Spinal cord (tissue), 9 donors: ENCODE measurements at regions not wholly inside any gene's neighbourhood (a gene's known extent, or its start where the extent isn't known, plus 50 kb on each side); places are given as distances from the start of the nearest gene placed in this dataset.

ENCODE experiments used
- DNase-seq, 6 donors: peaks; one replicate each; pipeline versions ENCODE4 v3.0.0 to v3.0.0-alpha.2; 2013 to 2015; ENCODE audit warnings: low spot score in 6 of 6, low read depth in 4 of 6
- H3K27ac ChIP-seq: one replicate; pipeline ENCODE4 v1.5.1; 2013; ENCODE audit warnings: low read depth, low read length, control low read depth
- H3K27me3 ChIP-seq: one replicate; pipeline ENCODE4 v1.6.1; 2013; ENCODE audit warnings: low read length; ENCODE audit not compliant: control insufficient read depth, insufficient read depth
- H3K36me3 ChIP-seq: one replicate; pipeline ENCODE4 v1.6.1; 2013; ENCODE audit warnings: low read length; ENCODE audit not compliant: control insufficient read depth, insufficient read depth
- H3K4me1 ChIP-seq: one replicate; pipeline ENCODE4 v1.6.1; 2013; ENCODE audit warnings: low read length; ENCODE audit not compliant: control insufficient read depth, insufficient read depth
- H3K4me3 ChIP-seq: one replicate; pipeline ENCODE4 v1.5.1; 2013; ENCODE audit warnings: low read depth, low read length, control low read depth
- H3K9me3 ChIP-seq: one replicate; pipeline ENCODE4 v1.6.1; 2013; ENCODE audit warnings: low read length; ENCODE audit not compliant: control insufficient read depth, insufficient read depth
- WGBS: methylation state at CpG from one replicate; pipeline ENCODE4 v1.1.5; 2013; ENCODE audit warnings: missing lambda C conversion rate; ENCODE audit not compliant: insufficient coverage; 5-methylcytosine and 5-hydroxymethylcytosine counted together
- donor health status: healthy.

GRCh38 chr12:25384893-25385248 is 134.1 kb upstream of the KRAS start:
- Histone ChIP-seq H3K4me1 (peaks cover 10% of the 10 kb centered on the region), H3K9me3 (no peaks in the 10 kb centered on the region), H3K27me3 (no peaks in the 10 kb centered on the region), H3K4me3 (peak overlapping the region; percentile 75), H3K27ac (peak overlapping the region; percentile 98), H3K36me3 (no peaks in the 10 kb centered on the region)
- DNase-seq: peak in 1 of 6 donors; percentile 82
- WGBS: 4% methylated on average over 11 of the region's 14 CpGs

- no peaks in the 10 kb centered on the region for H3K27me3 ChIP-seq
- DNase-seq: peak in 2 of 6 donors; percentile 7 to 17
- WGBS: 60% methylated on average over 1 of the region's 18 CpGs
- H3K4me1 ChIP-seq: peaks cover 10% of the 10 kb centered on the region
- H3K9me3 ChIP-seq: no peaks in the 10 kb centered on the region
- H3K36me3 ChIP-seq: no peaks in the 10 kb centered on the region
- H3K27ac ChIP-seq: peak overlapping the region; percentile 98
- H3K4me3 ChIP-seq: peak overlapping the region; percentile 75
Measured at GRCh38 chr12:25384038-25384892, 133.5 kb upstream of the KRAS start.

GRCh38 chr12:25382311-25383106 is 131.8 kb upstream of the KRAS start:
- Histone ChIP-seq H3K27ac (no peak overlapping the region), H3K4me1 (peaks cover 10% of the 10 kb centered on the region), H3K9me3 (no peaks in the 10 kb centered on the region), H3K36me3 (no peaks in the 10 kb centered on the region), H3K27me3 (no peaks in the 10 kb centered on the region), H3K4me3 (no peak overlapping the region)
- DNase-seq: no peak
- WGBS: 86% methylated on average over 7 of the region's 7 CpGs

GRCh38 chr12:25377469-25378177 is 126.9 kb upstream of the KRAS start:
- Histone ChIP-seq H3K27ac (no peak overlapping the region), H3K27me3 (no peaks in the 10 kb centered on the region), H3K4me3 (no peak overlapping the region), H3K36me3 (no peaks in the 10 kb centered on the region), H3K4me1 (no peaks in the 10 kb centered on the region), H3K9me3 (no peaks in the 10 kb centered on the region)
- no peak for DNase-seq
- WGBS: 78% methylated on average over 4 of the region's 5 CpGs

- H3K27ac ChIP-seq: no peak overlapping the region
- H3K4me3 ChIP-seq: no peak overlapping the region
- DNase-seq: no peak
- no peaks in the 10 kb centered on the region for H3K27me3 ChIP-seq
- no peaks in the 10 kb centered on the region for H3K36me3 ChIP-seq
- WGBS: 100% methylated on average over 1 of the region's 4 CpGs
- no peaks in the 10 kb centered on the region for H3K9me3 ChIP-seq
- no peaks in the 10 kb centered on the region for H3K4me1 ChIP-seq
Measured at GRCh38 chr12:25376985-25377384, 126.3 kb upstream of the KRAS start.

- DNase-seq: no peak
- Histone ChIP-seq H3K27ac (no peak overlapping the region), H3K27me3 (no peaks in the 10 kb centered on the region), H3K4me1 (no peaks in the 10 kb centered on the region), H3K4me3 (no peak overlapping the region), H3K36me3 (no peaks in the 10 kb centered on the region), H3K9me3 (no peaks in the 10 kb centered on the region)
- no CpG with 5 or more reads among the region's 1 CpG for WGBS
Measured at GRCh38 chr12:25376407-25376806, 125.7 kb upstream of the KRAS start.

- H3K36me3 ChIP-seq: no peaks in the 10 kb centered on the region
- DNase-seq: no peak
- H3K4me1 ChIP-seq: no peaks in the 10 kb centered on the region
- 73% methylated on average over 4 of the region's 4 CpGs for WGBS
- no peak overlapping the region for H3K27ac ChIP-seq
- H3K9me3 ChIP-seq: no peaks in the 10 kb centered on the region
- no peak overlapping the region for H3K4me3 ChIP-seq
- H3K27me3 ChIP-seq: no peaks in the 10 kb centered on the region
Measured at GRCh38 chr12:25372969-25373817, 122.5 kb upstream of the KRAS start.

GRCh38 chr12:25372002-25372401 is 121.3 kb upstream of the KRAS start:
- H3K36me3 ChIP-seq: no peaks in the 10 kb centered on the region
- H3K4me3 ChIP-seq: no peak overlapping the region
- DNase-seq: no peak
- no peak overlapping the region for H3K27ac ChIP-seq
- no peaks in the 10 kb centered on the region for H3K9me3 ChIP-seq
- H3K4me1 ChIP-seq: no peaks in the 10 kb centered on the region
- no peaks in the 10 kb centered on the region for H3K27me3 ChIP-seq

- Histone ChIP-seq H3K36me3 (no peaks in the 10 kb centered on the region), H3K4me3 (no peak overlapping the region), H3K9me3 (no peaks in the 10 kb centered on the region), H3K27ac (no peak overlapping the region), H3K4me1 (no peaks in the 10 kb centered on the region), H3K27me3 (no peaks in the 10 kb centered on the region)
- DNase-seq: no peak
Measured at GRCh38 chr12:25368557-25368956, 117.8 kb upstream of the KRAS start.
